CD4-positive, CD25-positive, alpha-beta regulatory T cell (primary cell): ENCODE measurements at regions not wholly inside any gene's neighbourhood (a gene's known extent, or its start where the extent isn't known, plus 50 kb on each side); places are given as distances from the start of the nearest gene placed in this dataset.

Source experiments
- ATAC-seq, 2 donors: fragments of 150-1000 bp; cut with Tn5 transposase; one replicate each; pipeline ENCODE4 v1.10.0; 2021; ENCODE audit warnings: low read depth in 2 of 2, moderate number of reproducible peaks in 2 of 2, moderate library complexity in 1 of 2
- DNase-seq, 3 donors: peaks; one replicate each; pipeline versions ENCODE4 v3.0.0 to v3.0.0-alpha.2; 2012 to 2022; ENCODE audit warnings: mixed read lengths in 1 of 3
- H3K27ac ChIP-seq: one replicate; pipeline ENCODE4 v1.7.0; 2013; ENCODE audit warnings: mild to moderate bottlenecking, low read length; ENCODE audit not compliant: insufficient read depth, poor library complexity, severe bottlenecking
- H3K27me3 ChIP-seq: one replicate; pipeline ENCODE4 v1.7.0; 2013; ENCODE audit warnings: low read length; ENCODE audit not compliant: control insufficient read depth, insufficient read depth
- H3K36me3 ChIP-seq: one replicate; pipeline ENCODE4 v1.7.0; 2013; ENCODE audit warnings: mild to moderate bottlenecking, low read length, moderate library complexity; ENCODE audit not compliant: control insufficient read depth, insufficient read depth
- H3K4me1 ChIP-seq: 2 replicates; pipeline ENCODE4 v1.7.0; 2013; ENCODE audit warnings: mild to moderate bottlenecking, low read length; ENCODE audit not compliant: insufficient read depth, control insufficient read depth, poor library complexity, severe bottlenecking
- H3K4me3 ChIP-seq: one replicate; pipeline ENCODE4 v1.7.0; 2013; ENCODE audit warnings: low read depth, mild to moderate bottlenecking, low read length, moderate library complexity
- H3K9me3 ChIP-seq, 2 experiments: 1 replicate in 1 of 2; 2 replicates in 1 of 2; pipeline ENCODE4 v1.7.0; 2013; ENCODE audit warnings: low read length in 2 of 2, mild to moderate bottlenecking in 1 of 2, moderate library complexity in 1 of 2; ENCODE audit not compliant: control insufficient read depth in 2 of 2
- H3K27ac Mint-ChIP-seq, 3 donors: one replicate each; pipeline ENCODE4 v1.8.0; 2020 to 2022; ENCODE audit warnings: mild to moderate bottlenecking in 3 of 3, mixed read lengths in 3 of 3, moderate library complexity in 2 of 3
- H3K27me3 Mint-ChIP-seq: one replicate; pipeline ENCODE4 v1.8.0; 2022; ENCODE audit warnings: mild to moderate bottlenecking, mixed read lengths
- H3K36me3 Mint-ChIP-seq: one replicate; pipeline ENCODE4 v1.8.0; 2020; ENCODE audit warnings: mixed read lengths
- H3K4me1 Mint-ChIP-seq, 4 donors: one replicate each; pipeline ENCODE4 v1.8.0; 2020 to 2022; ENCODE audit warnings: mixed read lengths in 4 of 4, mild to moderate bottlenecking in 1 of 4
- H3K4me3 Mint-ChIP-seq, 4 donors: one replicate each; pipeline ENCODE4 v1.8.0; 2020 to 2022; ENCODE audit warnings: mild to moderate bottlenecking in 4 of 4, mixed read lengths in 4 of 4, moderate library complexity in 3 of 4
- H3K9me3 Mint-ChIP-seq, 7 donors: one replicate each; pipeline ENCODE4 v1.8.0; 2020 to 2022; ENCODE audit warnings: mixed read lengths in 7 of 7, mild to moderate bottlenecking in 3 of 7, moderate library complexity in 2 of 7

DNA sequence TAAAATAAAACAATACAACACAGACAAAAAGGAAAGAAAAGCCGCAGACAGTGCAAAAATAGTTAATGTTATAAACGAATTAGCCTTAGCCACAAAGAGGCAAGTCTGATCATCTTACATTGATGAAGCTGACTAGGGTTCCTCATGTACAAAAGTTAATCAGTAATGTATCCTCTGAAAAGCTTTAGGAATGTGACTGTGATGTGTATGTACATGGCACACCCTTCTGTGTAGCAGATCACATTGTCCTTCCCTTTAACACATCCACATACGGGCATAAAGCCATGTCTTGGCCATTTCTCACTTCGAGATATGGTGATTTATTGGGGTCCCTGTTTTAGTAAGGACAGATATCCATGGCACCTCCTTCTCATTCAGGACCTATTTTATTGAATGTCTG lies 1327.5 kb upstream of the CDH8 start:
- Histone ChIP-seq H3K27me3 (no peaks in the 10 kb centered on the region), H3K27ac (no peak overlapping the region), H3K4me3 (no peak overlapping the region), H3K4me1 (no peaks in the 10 kb centered on the region), H3K36me3 (no peaks in the 10 kb centered on the region), H3K9me3 (no peaks in the 10 kb centered on the region)
- Mint-ChIP-seq H3K4me1 (no peaks in the 10 kb centered on the region), H3K9me3 (peaks cover 0 to 10% (median 2%) of the 10 kb centered on the region in 7 donors), H3K36me3 (no peaks in the 10 kb centered on the region), H3K4me3 (no peak overlapping the region), H3K27ac (no peak overlapping the region), H3K27me3 (no peaks in the 10 kb centered on the region)
- DNase-seq (no peak), ATAC-seq (no peak)

DNA sequence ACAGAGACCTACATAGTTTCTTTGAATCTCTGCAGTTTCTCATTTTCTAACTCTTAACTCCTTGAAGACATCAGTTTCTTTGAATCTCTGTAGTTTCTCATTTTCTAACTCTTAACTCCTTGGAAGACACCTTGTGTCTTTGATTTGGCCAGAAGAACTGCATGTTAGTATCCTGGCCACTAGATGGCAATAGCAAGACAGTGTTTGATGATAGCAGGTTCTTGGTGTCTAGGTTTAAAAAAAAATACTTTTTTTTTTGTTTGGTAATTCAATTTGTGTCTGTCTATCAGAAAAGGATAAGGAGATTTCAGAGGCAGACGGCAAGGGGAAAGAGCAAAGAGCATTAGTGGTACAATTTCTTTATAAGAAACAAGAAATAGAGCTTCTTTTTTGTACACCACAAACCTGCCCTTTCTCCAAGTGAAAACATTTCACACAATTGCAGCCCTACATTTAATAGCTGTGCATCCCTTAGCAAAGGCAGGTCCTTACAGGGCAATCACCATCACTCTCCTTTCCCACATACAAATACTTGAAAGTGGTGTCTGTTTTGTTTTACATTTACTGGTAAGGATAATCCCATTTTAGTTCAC lies 1324.9 kb upstream of the CDH8 start:
- Histone ChIP-seq H3K4me3 (no peak overlapping the region), H3K9me3 (peaks cover 0 to 4% of the 10 kb centered on the region in 2 experiments), H3K27ac (no peak overlapping the region), H3K36me3 (no peaks in the 10 kb centered on the region), H3K27me3 (no peaks in the 10 kb centered on the region), H3K4me1 (no peaks in the 10 kb centered on the region)
- Mint-ChIP-seq H3K27ac (no peak overlapping the region), H3K27me3 (no peaks in the 10 kb centered on the region), H3K36me3 (no peaks in the 10 kb centered on the region), H3K4me1 (no peaks in the 10 kb centered on the region), H3K9me3 (peaks cover 0 to 11% (median 2%) of the 10 kb centered on the region in 7 donors), H3K4me3 (no peak overlapping the region)
- ATAC-seq (no peak), DNase-seq (peak in 1 of 3 donors; percentile 33)

DNA sequence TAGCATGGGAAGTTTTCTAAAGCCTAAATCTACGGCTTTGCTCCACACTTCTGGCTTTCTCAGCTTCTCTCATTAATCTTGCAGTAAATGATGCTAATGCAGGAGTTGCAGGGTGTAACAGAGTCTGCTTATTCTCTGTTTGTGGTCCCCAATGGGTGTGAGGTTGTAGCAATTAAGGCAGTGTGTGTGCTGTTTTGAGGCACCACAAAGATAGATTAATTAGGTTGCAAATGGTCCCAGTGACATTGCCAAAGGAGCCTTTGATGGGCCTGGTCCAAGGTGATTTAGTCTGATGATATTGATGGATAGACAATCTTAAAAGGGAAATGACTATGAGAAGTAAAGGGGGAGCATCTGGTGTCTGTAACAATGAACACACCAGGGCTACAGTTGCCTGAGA lies 1313.7 kb upstream of the CDH8 start:
- Mint-ChIP-seq H3K4me3 (no peak overlapping the region), H3K27ac (no peak overlapping the region)

DNA sequence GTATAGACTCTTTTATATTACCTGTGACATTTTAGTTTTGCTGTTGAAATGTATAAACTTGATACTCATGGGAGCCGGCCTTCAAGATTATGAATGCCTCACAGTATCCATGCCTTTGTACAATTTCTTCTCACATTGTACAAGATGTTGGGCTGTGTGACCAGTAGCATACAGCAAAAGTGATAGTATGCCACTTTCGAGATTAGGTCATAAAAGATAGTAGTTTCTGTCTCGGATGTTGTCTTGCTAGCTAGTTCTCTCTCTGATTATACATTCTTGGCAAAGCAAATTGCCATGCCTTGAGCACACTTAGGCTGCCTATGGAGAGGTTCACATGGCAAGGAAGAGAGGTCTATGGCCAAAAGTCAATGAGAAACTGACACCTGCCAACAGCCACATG lies 1309.8 kb upstream of the CDH8 start:
- Histone ChIP-seq H3K4me1 (no peaks in the 10 kb centered on the region), H3K36me3 (no peaks in the 10 kb centered on the region), H3K4me3 (no peak overlapping the region), H3K27ac (no peak overlapping the region), H3K27me3 (no peaks in the 10 kb centered on the region), H3K9me3 (no peaks in the 10 kb centered on the region)
- peaks cover 4 to 29% (median 8%) of the 10 kb centered on the region in 7 donors for H3K9me3 Mint-ChIP-seq
- no peaks in the 10 kb centered on the region for H3K4me1 Mint-ChIP-seq
- no peak overlapping the region for H3K4me3 Mint-ChIP-seq
- DNase-seq (no peak), ATAC-seq (no peak)
- H3K27me3 Mint-ChIP-seq: no peaks in the 10 kb centered on the region
- no peak overlapping the region for H3K27ac Mint-ChIP-seq
- no peaks in the 10 kb centered on the region for H3K36me3 Mint-ChIP-seq

More for the DNA sequence above, 1313.7 kb upstream of the CDH8 start:
- DNase-seq (no peak), ATAC-seq (no peak)
- Mint-ChIP-seq H3K4me1 (no peaks in the 10 kb centered on the region), H3K36me3 (no peaks in the 10 kb centered on the region), H3K9me3 (peaks cover 2 to 31% (median 8%) of the 10 kb centered on the region in 7 donors), H3K27me3 (no peaks in the 10 kb centered on the region)
- no peaks in the 10 kb centered on the region for H3K4me1 ChIP-seq
- H3K9me3 ChIP-seq: no peaks in the 10 kb centered on the region
- no peaks in the 10 kb centered on the region for H3K27me3 ChIP-seq
- H3K27ac ChIP-seq: no peak overlapping the region
- H3K36me3 ChIP-seq: no peaks in the 10 kb centered on the region
- no peak overlapping the region for H3K4me3 ChIP-seq

DNA sequence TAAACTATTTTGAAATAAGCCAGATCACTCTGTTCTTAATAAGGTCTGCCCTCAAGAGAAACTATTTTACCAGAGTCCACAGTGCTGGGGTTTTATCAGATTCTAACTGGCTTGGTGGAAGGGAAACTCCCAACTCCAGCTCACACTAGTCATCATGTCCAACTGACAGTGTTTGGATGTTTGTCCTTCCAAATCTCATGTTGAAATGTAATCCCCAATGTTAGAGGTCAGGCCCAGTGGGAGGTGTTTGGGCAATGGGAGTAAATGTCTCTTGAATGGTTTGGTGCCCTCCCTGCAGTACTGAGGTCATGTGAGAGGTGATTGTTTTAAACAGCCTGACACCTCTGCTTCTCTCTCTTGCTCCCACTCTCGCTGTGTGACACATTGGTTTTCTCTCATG lies 1301.0 kb upstream of the CDH8 start:
- H3K27ac ChIP-seq: no peak overlapping the region
- H3K9me3 ChIP-seq: peaks cover 5 to 6% of the 10 kb centered on the region in 2 experiments
- Mint-ChIP-seq H3K4me3 (no peak overlapping the region), H3K27ac (no peak overlapping the region), H3K27me3 (no peaks in the 10 kb centered on the region), H3K9me3 (peaks cover 0 to 65% (median 5%) of the 10 kb centered on the region in 7 donors), H3K36me3 (no peaks in the 10 kb centered on the region), H3K4me1 (no peaks in the 10 kb centered on the region)
- ATAC-seq (no peak), DNase-seq (no peak)
- no peaks in the 10 kb centered on the region for H3K36me3 ChIP-seq
- no peaks in the 10 kb centered on the region for H3K27me3 ChIP-seq
- no peak overlapping the region for H3K4me3 ChIP-seq
- H3K4me1 ChIP-seq: no peaks in the 10 kb centered on the region

DNA sequence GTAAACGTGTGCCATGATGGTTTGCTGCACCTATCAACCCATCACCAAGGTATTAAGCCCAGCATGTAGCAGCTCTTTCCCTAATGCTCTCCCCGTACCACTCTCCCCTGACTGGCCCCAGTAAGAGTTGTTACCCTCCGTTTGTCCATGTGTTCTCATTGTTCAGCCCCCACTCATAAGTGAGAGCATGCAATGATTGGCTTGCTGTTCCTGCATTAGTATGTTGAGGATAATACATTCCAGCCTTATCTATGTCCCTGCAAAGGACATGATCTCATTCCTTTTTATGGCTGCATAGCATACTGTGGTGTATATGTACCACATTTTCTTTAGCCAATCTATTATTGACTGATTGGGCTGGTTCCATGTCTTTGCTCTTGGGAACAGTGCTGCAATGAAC lies 1294.9 kb upstream of the CDH8 start:
- Histone ChIP-seq H3K9me3 (peaks cover 6 to 12% of the 10 kb centered on the region in 2 experiments), H3K27ac (no peak overlapping the region), H3K36me3 (no peaks in the 10 kb centered on the region), H3K4me3 (no peak overlapping the region), H3K4me1 (no peaks in the 10 kb centered on the region), H3K27me3 (no peaks in the 10 kb centered on the region)
- no peaks in the 10 kb centered on the region for H3K36me3 Mint-ChIP-seq
- no peak overlapping the region for H3K4me3 Mint-ChIP-seq
- DNase-seq: no peak
- H3K4me1 Mint-ChIP-seq: peaks cover 0 to 2% (median 0%) of the 10 kb centered on the region in 4 donors
- H3K9me3 Mint-ChIP-seq: peaks cover 2 to 38% (median 11%) of the 10 kb centered on the region in 7 donors
- H3K27me3 Mint-ChIP-seq: no peaks in the 10 kb centered on the region
- peak overlapping the region in 1 of 3 donors; percentile 92 for H3K27ac Mint-ChIP-seq
- no peak for ATAC-seq

DNA sequence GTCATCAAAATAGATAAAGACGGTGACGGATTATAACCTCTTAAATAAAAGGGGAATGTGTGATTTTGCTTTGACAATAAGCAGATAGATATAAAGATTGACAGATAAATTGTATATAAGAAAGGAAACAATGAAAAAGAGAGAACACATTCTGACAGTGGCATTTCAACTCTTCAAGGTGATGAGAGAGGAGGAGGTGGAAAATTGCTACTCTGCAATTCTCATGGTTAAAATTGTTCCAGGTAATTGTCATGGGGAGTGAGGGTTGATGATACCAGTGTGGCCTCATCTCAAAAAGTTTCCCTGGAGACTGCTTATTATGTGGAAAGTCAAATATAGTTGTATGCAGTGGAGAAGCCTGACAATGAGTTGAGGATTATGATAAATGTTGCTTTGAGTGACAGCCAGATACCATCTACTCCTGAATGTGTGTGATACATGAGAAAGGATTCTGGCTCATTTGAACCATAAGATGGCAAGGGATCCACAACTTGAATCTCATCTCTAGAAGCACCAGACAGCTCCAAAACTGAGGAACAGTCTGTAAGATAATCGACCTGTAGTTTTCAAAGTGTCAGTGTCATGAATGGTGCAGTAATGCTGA lies 1290.6 kb upstream of the CDH8 start:
- H3K27ac Mint-ChIP-seq: no peak overlapping the region

More for the DNA sequence above, 1290.6 kb upstream of the CDH8 start:
- no peaks in the 10 kb centered on the region for H3K36me3 Mint-ChIP-seq
- peaks cover 3 to 19% (median 8%) of the 10 kb centered on the region in 7 donors for H3K9me3 Mint-ChIP-seq
- no peaks in the 10 kb centered on the region for H3K27me3 Mint-ChIP-seq
- DNase-seq (no peak), ATAC-seq (no peak)
- peaks cover 0 to 2% (median 0%) of the 10 kb centered on the region in 4 donors for H3K4me1 Mint-ChIP-seq
- Histone ChIP-seq H3K4me3 (no peak overlapping the region), H3K27me3 (no peaks in the 10 kb centered on the region), H3K36me3 (no peaks in the 10 kb centered on the region), H3K9me3 (peaks cover 8% of the 10 kb centered on the region in 2 experiments), H3K27ac (no peak overlapping the region), H3K4me1 (no peaks in the 10 kb centered on the region)
- H3K4me3 Mint-ChIP-seq: no peak overlapping the region
